CD4-positive, alpha-beta T cell (primary cell): ENCODE measurements at regions not wholly inside any gene's neighbourhood (a gene's known extent, or its start where the extent isn't known, plus 50 kb on each side); places are given as distances from the start of the nearest gene placed in this dataset.

ENCODE experiments used
- ATAC-seq: fragments of 200-7000 bp; cut with Tn5 transposase; one replicate; pipeline ENCODE4 v1.10.0; 2022; ENCODE audit warnings: mild to moderate bottlenecking; ENCODE audit not compliant: poor library complexity
- CTCF ChIA-PET: fragments of 350-600 bp; sonication (Branson Sonifier 250); formaldehyde crosslinking; loops from one replicate; lab custom pipeline; 2021; ENCODE audit warnings: antibody characterized with exemption, inconsistent platforms; lab: Charles Lee
- POLR2A ChIA-PET: fragments of 350-600 bp; sonication (Branson Sonifier 250); formaldehyde crosslinking; loops from one replicate; lab custom pipeline; 2021; ENCODE audit warnings: antibody characterized with exemption, inconsistent platforms; lab: Charles Lee
- DNase-seq, 14 experiments: peaks; one replicate each; pipeline ENCODE4 v3.0.0-alpha.2; 2013 to 2020; ENCODE audit warnings: mixed read lengths in 2 of 14
- H3K27ac ChIP-seq, 2 donors: one replicate each; pipeline versions ENCODE4 v1.5.1 to v1.7.0; 2013; ENCODE audit warnings: low read length in 2 of 2, low read depth in 1 of 2, mild to moderate bottlenecking in 1 of 2
- H3K27me3 ChIP-seq, 2 experiments: 1 replicate in 1 of 2; 2 replicates in 1 of 2; pipeline versions ENCODE4 v1.6.1 to v1.7.0; 2013; ENCODE audit warnings: low read length in 2 of 2, control low read depth in 1 of 2, mild to moderate bottlenecking in 1 of 2, moderate library complexity in 1 of 2; ENCODE audit not compliant: insufficient read depth in 2 of 2, control insufficient read depth in 1 of 2
- H3K36me3 ChIP-seq: one replicate; pipeline ENCODE4 v1.6.1; 2013; ENCODE audit warnings: low read length, control low read depth; ENCODE audit not compliant: insufficient read depth
- H3K4me1 ChIP-seq: one replicate; pipeline ENCODE4 v1.6.1; 2013; ENCODE audit warnings: low read length, control low read depth; ENCODE audit not compliant: insufficient read depth
- H3K4me3 ChIP-seq: one replicate; pipeline ENCODE4 v1.5.1; 2013; ENCODE audit warnings: mild to moderate bottlenecking, low read length, moderate library complexity
- H3K9me3 ChIP-seq, 2 experiments: 1 replicate in 1 of 2; 2 replicates in 1 of 2; pipeline versions ENCODE4 v1.6.1 to v1.7.0; 2013; ENCODE audit warnings: low read length in 2 of 2, mild to moderate bottlenecking in 2 of 2, control low read depth in 1 of 2, moderate library complexity in 1 of 2; ENCODE audit not compliant: control insufficient read depth in 1 of 2, insufficient read depth in 1 of 2
- H3K27ac Mint-ChIP-seq: one replicate; pipeline ENCODE4 v1.8.0; 2020; ENCODE audit warnings: mixed read lengths
- H3K27me3 Mint-ChIP-seq: one replicate; pipeline ENCODE4 v1.8.0; 2021; ENCODE audit warnings: mixed read lengths
- H3K36me3 Mint-ChIP-seq: one replicate; pipeline ENCODE4 v1.8.0; 2021; ENCODE audit warnings: low read depth, mixed read lengths
- H3K4me1 Mint-ChIP-seq: one replicate; pipeline ENCODE4 v1.8.0; 2021; ENCODE audit warnings: low read depth, mixed read lengths
- H3K4me3 Mint-ChIP-seq: one replicate; pipeline ENCODE4 v1.8.0; 2020; ENCODE audit warnings: mild to moderate bottlenecking, mixed read lengths
- H3K9me3 Mint-ChIP-seq: one replicate; pipeline ENCODE4 v1.8.0; 2020; ENCODE audit warnings: mixed read lengths
- CTCF ChIP-seq: fragments of 200-600 bp; IDR thresholded peaks from one replicate; pipeline ENCODE4 v1.8.0; 2022; ENCODE audit warnings: antibody characterized with exemption, mild to moderate bottlenecking
- intact Hi-C, 2 experiments: fragments of 100-400 bp; cut with DNase I in 1 of 2; cut with micrococcal nuclease in 1 of 2; formaldehyde crosslinking; loops; one replicate each; pipeline versions ENCODE4 v1.15.1 to v1.9.0; 2023 to 2025; cut with DNase I, micrococcal nuclease

- Histone ChIP-seq H3K27ac (no peak overlapping the region), H3K9me3 (peaks cover 0 to 13% of the 10 kb centered on the region in 2 experiments), H3K36me3 (no peaks in the 10 kb centered on the region), H3K4me1 (no peaks in the 10 kb centered on the region), H3K4me3 (no peak overlapping the region), H3K27me3 (no peaks in the 10 kb centered on the region)
- ChIA-PET CTCF (no interaction called here), POLR2A (no interaction called here)
- no peak overlapping the region for H3K27ac Mint-ChIP-seq
- TF ChIP-seq CTCF: no peak
- no peak overlapping the region for H3K4me3 Mint-ChIP-seq
- no peaks in the 10 kb centered on the region for H3K9me3 Mint-ChIP-seq
- H3K4me1 Mint-ChIP-seq: no peaks in the 10 kb centered on the region
- no peaks in the 10 kb centered on the region for H3K36me3 Mint-ChIP-seq
- no peaks in the 10 kb centered on the region for H3K27me3 Mint-ChIP-seq
- intact Hi-C loops: no loop called here
- DNase-seq (no peak), ATAC-seq (no peak)
Observed at GRCh38 chr5:11963227-11963626, 59.0 kb upstream of the CTNND2 start.

GRCh38 chr5:11962122-11962521 is 57.9 kb upstream of the CTNND2 start:
- ChIA-PET CTCF (no interaction called here), POLR2A (no interaction called here)
- no peak overlapping the region for H3K27ac Mint-ChIP-seq
- H3K27me3 ChIP-seq: no peaks in the 10 kb centered on the region
- no peak overlapping the region for H3K4me3 ChIP-seq
- no peaks in the 10 kb centered on the region for H3K4me1 ChIP-seq
- H3K9me3 Mint-ChIP-seq: no peaks in the 10 kb centered on the region
- no peaks in the 10 kb centered on the region for H3K36me3 Mint-ChIP-seq
- ATAC-seq: no peak
- H3K27me3 Mint-ChIP-seq: no peaks in the 10 kb centered on the region
- intact Hi-C loops: no loop called here
- peaks cover 0 to 9% of the 10 kb centered on the region in 2 experiments for H3K9me3 ChIP-seq
- no peaks in the 10 kb centered on the region for H3K36me3 ChIP-seq
- no peak overlapping the region for H3K4me3 Mint-ChIP-seq
- no peak overlapping the region for H3K27ac ChIP-seq
- no peak for TF ChIP-seq CTCF
- no peaks in the 10 kb centered on the region for H3K4me1 Mint-ChIP-seq
- DNase-seq: no peak

GRCh38 chr5:11958321-11958720 is 54.1 kb upstream of the CTNND2 start:
- ChIA-PET POLR2A (no interaction called here), CTCF (no interaction called here)
- H3K27ac Mint-ChIP-seq: no peak overlapping the region
- intact Hi-C loops: no loop called here
- no peak for TF ChIP-seq CTCF
- no peak for ATAC-seq
- no peaks in the 10 kb centered on the region for H3K4me1 Mint-ChIP-seq
- Histone ChIP-seq H3K9me3 (peaks cover 0 to 5% of the 10 kb centered on the region in 2 experiments), H3K27me3 (no peaks in the 10 kb centered on the region), H3K27ac (no peak overlapping the region), H3K4me3 (no peak overlapping the region), H3K36me3 (no peaks in the 10 kb centered on the region), H3K4me1 (no peaks in the 10 kb centered on the region)
- no peak for DNase-seq
- no peaks in the 10 kb centered on the region for H3K36me3 Mint-ChIP-seq
- H3K9me3 Mint-ChIP-seq: no peaks in the 10 kb centered on the region
- no peaks in the 10 kb centered on the region for H3K27me3 Mint-ChIP-seq
- H3K4me3 Mint-ChIP-seq: no peak overlapping the region
